ENCODE measurements at regions not wholly inside any gene's neighbourhood (a gene's known extent, or its start where the extent isn't known, plus 50 kb on each side); places are given as distances from the start of the nearest gene placed in this dataset.

GRCh38 chr14:84042992-84043391 is 1487.0 kb upstream of the FLRT2 start:
- WGBS, 4 donors, result 24 to 62% (median 37%) methylated on average over 1 of the region's 1 CpG
- TF ChIP-seq CTCF (IDR thresholded peaks at IDR 0.05), result no peak
- TF ChIP-seq POLR2A (IDR thresholded peaks at IDR 0.05), result no peak
- Histone ChIP-seq H3K4me1 (no peaks in the 10 kb centered on the region), H3K4me3 (no peak overlapping the region), H3K9me3 (no peaks in the 10 kb centered on the region), H3K36me3 (no peaks in the 10 kb centered on the region), H3K27ac (no peak overlapping the region), H3K27me3 (no peaks in the 10 kb centered on the region)
- intact Hi-C loops (cut with DNase I), result no loop called here
- ATAC-seq (no peak), DNase-seq (no peak)

GRCh38 chr14:84064316-84065125 is 1465.4 kb upstream of the FLRT2 start:
- DNase-seq (no peak), ATAC-seq (no peak)
- Histone ChIP-seq H3K27ac (peak overlapping the region in 1 of 12 donors; percentile 10), H3K27me3 (no peaks in the 10 kb centered on the region), H3K36me3 (no peaks in the 10 kb centered on the region), H3K9me3 (no peaks in the 10 kb centered on the region), H3K4me1 (peaks cover 0 to 4% (median 0%) of the 10 kb centered on the region in 12 donors), H3K4me3 (no peak overlapping the region)
- WGBS, 4 donors, result 34 to 44% (median 42%) methylated on average over 3 of the region's 3 CpGs
- TF ChIP-seq POLR2A (IDR thresholded peaks at IDR 0.05), result no peak
- TF ChIP-seq CTCF (IDR thresholded peaks at IDR 0.05), result no peak
- intact Hi-C loops (cut with DNase I), result no loop called here

GRCh38 chr14:84065811-84066210 is 1464.1 kb upstream of the FLRT2 start:
- intact Hi-C loops (cut with DNase I), result no loop called here
- ATAC-seq (no peak), DNase-seq (no peak)
- Histone ChIP-seq H3K4me3 (no peak overlapping the region), H3K27me3 (no peaks in the 10 kb centered on the region), H3K4me1 (peaks cover 0 to 4% (median 0%) of the 10 kb centered on the region in 12 donors), H3K9me3 (no peaks in the 10 kb centered on the region), H3K36me3 (no peaks in the 10 kb centered on the region), H3K27ac (no peak overlapping the region)
- TF ChIP-seq POLR2A (IDR thresholded peaks at IDR 0.05), result no peak
- no peak for TF ChIP-seq CTCF (IDR thresholded peaks at IDR 0.05)
- WGBS, 4 donors, result 90 to 97% (median 93%) methylated on average over 5 of the region's 5 CpGs

GRCh38 chr14:84068288-84068687 is 1461.7 kb upstream of the FLRT2 start:
- no peak for TF ChIP-seq CTCF (IDR thresholded peaks at IDR 0.05)
- ATAC-seq, result no peak
- Histone ChIP-seq H3K4me1 (peaks cover 0 to 4% (median 0%) of the 10 kb centered on the region in 12 donors), H3K27ac (no peak overlapping the region), H3K27me3 (no peaks in the 10 kb centered on the region), H3K9me3 (no peaks in the 10 kb centered on the region), H3K4me3 (no peak overlapping the region), H3K36me3 (no peaks in the 10 kb centered on the region)
- DNase-seq, result no peak
- intact Hi-C loops (cut with DNase I), result no loop called here
- 98 to 100% (median 98%) methylated on average over 2 of the region's 2 CpGs for WGBS, 4 donors
